ENCODE measurements at regions not wholly inside any gene's neighbourhood (a gene's known extent, or its start where the extent isn't known, plus 50 kb on each side); places are given as distances from the start of the nearest gene placed in this dataset.

GRCh38 chr13:53207556-53207955 is 178.9 kb downstream of the OLFM4 start:
- DNase-seq = no peak

GRCh38 chr13:53214433-53214832 is 185.8 kb downstream of the OLFM4 start:
- DNase-seq = no peak

GRCh38 chr13:53215563-53215962 is 186.9 kb downstream of the OLFM4 start:
- DNase-seq = no peak

GRCh38 chr13:53216773-53217172 is 188.2 kb downstream of the OLFM4 start:
- DNase-seq = no peak

- DNase-seq = no peak
Observed at GRCh38 chr13:53217194-53217593, 188.6 kb downstream of the OLFM4 start.

GRCh38 chr13:53220038-53220437 is 191.4 kb downstream of the OLFM4 start:
- no peak for DNase-seq

- DNase-seq = no peak
Observed at GRCh38 chr13:53237696-53238095, 209.1 kb downstream of the OLFM4 start.

- DNase-seq = peak; percentile 78
Observed at GRCh38 chr13:53238261-53238660, 209.6 kb downstream of the OLFM4 start.

GRCh38 chr13:53240401-53241025 is 211.9 kb downstream of the OLFM4 start:
- no peak for DNase-seq

- peak; percentile 75 for DNase-seq
Observed at GRCh38 chr13:53241891-53242348, 213.3 kb downstream of the OLFM4 start.

GRCh38 chr13:53249236-53249635 is 220.6 kb downstream of the OLFM4 start:
- DNase-seq = no peak

- peak; percentile 79 for DNase-seq
Observed at GRCh38 chr13:53250272-53250875, 221.8 kb downstream of the OLFM4 start.

GRCh38 chr13:53250977-53251376 is 222.4 kb downstream of the OLFM4 start:
- no peak for DNase-seq

GRCh38 chr13:53254500-53254899 is 225.9 kb downstream of the OLFM4 start:
- DNase-seq = no peak

GRCh38 chr13:53255795-53256194 is 227.2 kb downstream of the OLFM4 start:
- DNase-seq = no peak

- DNase-seq = no peak
Observed at GRCh38 chr13:53260594-53260993, 232.0 kb downstream of the OLFM4 start.

GRCh38 chr13:53264751-53265385 is 236.3 kb downstream of the OLFM4 start:
- DNase-seq = no peak

GRCh38 chr13:53266757-53267156 is 238.1 kb downstream of the OLFM4 start:
- no peak for DNase-seq

GRCh38 chr13:53269634-53270033 is 241.0 kb downstream of the OLFM4 start:
- DNase-seq = no peak

GRCh38 chr13:53272873-53273272 is 244.3 kb downstream of the OLFM4 start:
- no peak for DNase-seq

- DNase-seq = no peak
Observed at GRCh38 chr13:53276265-53276664, 247.7 kb downstream of the OLFM4 start.

- no peak for DNase-seq
Observed at GRCh38 chr13:53281677-53282076, 253.1 kb downstream of the OLFM4 start.

GRCh38 chr13:53285896-53286430 is 257.4 kb downstream of the OLFM4 start:
- no peak for DNase-seq

- DNase-seq = no peak
Observed at GRCh38 chr13:53298396-53298795, 269.8 kb downstream of the OLFM4 start.
